ENCODE measurements at regions not wholly inside any gene's neighbourhood (a gene's known extent, or its start where the extent isn't known, plus 50 kb on each side); places are given as distances from the start of the nearest gene placed in this dataset.

DNA sequence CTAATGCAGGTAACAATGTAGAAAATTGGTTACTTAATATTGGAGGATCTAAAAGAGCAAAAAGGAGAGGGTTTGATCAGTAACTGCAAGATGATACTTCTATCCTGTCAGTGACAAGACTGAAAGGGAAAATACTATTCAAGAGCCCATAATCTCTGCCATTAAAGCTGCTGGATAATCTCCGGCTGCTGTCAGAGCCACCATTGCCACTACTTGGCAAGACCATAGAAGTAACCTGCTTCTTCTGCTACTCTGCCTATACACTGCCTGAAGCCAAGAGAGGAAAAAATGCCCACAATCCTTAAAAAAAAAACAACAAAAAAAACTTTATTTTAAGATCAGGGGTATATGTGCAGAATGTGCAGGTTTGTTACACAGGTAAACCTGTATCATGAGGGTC lies 386.5 kb upstream of the ID4 start:
- Histone ChIP-seq H3K4me2 (no peak overlapping the region), H3K27me3 (ENCODE audit: insufficient read depth) (no peaks in the 10 kb centered on the region), H3K79me2 (ENCODE audit: insufficient read depth) (no peaks in the 10 kb centered on the region), H2AFZ (ENCODE audit: low read depth) (no peak overlapping the region), H3F3A (replicated peaks; ENCODE audit: insufficient read depth) (no peaks in the 10 kb centered on the region), H3K27ac (ENCODE audit: low read depth in 2 of 2, low read length in 1 of 2) (no peak overlapping the region), H3K36me3 (replicated peaks in 1 of 2; ENCODE audit: control insufficient read depth in 1 of 2, insufficient read depth in 2 of 2, low read length in 1 of 2) (no peaks in the 10 kb centered on the region), H4K20me1 (ENCODE audit: insufficient read depth) (no peaks in the 10 kb centered on the region), H3K9me3 (no peaks in the 10 kb centered on the region), H3K4me3 (ENCODE audit: low read depth in 2 of 2, low read length in 1 of 2) (no peak overlapping the region), H3K4me1 (ENCODE audit: control insufficient read depth in 1 of 2, insufficient read depth in 2 of 2, low read depth in 1 of 2, low read length in 1 of 2) (no peaks in the 10 kb centered on the region), H3K9me2 (no peaks in the 10 kb centered on the region), H3K9ac (no peak overlapping the region)
- WGBS (ENCODE audit: low lambda C conversion rate), result 38% methylated on average over 1 of the region's 1 CpG
- CTCF ChIA-PET, result no interaction called here
- DNase-seq, result no peak
- POLR2A ChIA-PET, result no interaction called here
- no peak for TF ChIP-seq EP300 (IDR thresholded peaks at IDR 0.05; ENCODE audit: borderline replicate concordance in 1 of 2, low read depth in 1 of 2, low read length in 1 of 2)
- no peak for TF ChIP-seq PBX3 (IDR thresholded peaks at IDR 0.05)

GRCh38 chr6:19452495-19452894 lies 384.7 kb upstream of the ID4 start:
- Histone ChIP-seq H3K4me2 (no peak overlapping the region), H4K20me1 (ENCODE audit: insufficient read depth) (no peaks in the 10 kb centered on the region), H3K9ac (no peak overlapping the region), H3K27ac (ENCODE audit: low read depth in 2 of 2, low read length in 1 of 2) (no peak overlapping the region), H3K4me3 (ENCODE audit: low read depth in 2 of 2, low read length in 1 of 2) (no peak overlapping the region), H3K9me3 (no peaks in the 10 kb centered on the region), H2AFZ (ENCODE audit: low read depth) (no peak overlapping the region), H3K4me1 (ENCODE audit: control insufficient read depth in 1 of 2, insufficient read depth in 2 of 2, low read depth in 1 of 2, low read length in 1 of 2) (no peaks in the 10 kb centered on the region), H3K36me3 (replicated peaks in 1 of 2; ENCODE audit: control insufficient read depth in 1 of 2, insufficient read depth in 2 of 2, low read length in 1 of 2) (no peaks in the 10 kb centered on the region), H3F3A (replicated peaks; ENCODE audit: insufficient read depth) (no peaks in the 10 kb centered on the region), H3K27me3 (ENCODE audit: insufficient read depth) (no peaks in the 10 kb centered on the region), H3K9me2 (no peaks in the 10 kb centered on the region), H3K79me2 (ENCODE audit: insufficient read depth) (no peaks in the 10 kb centered on the region)
- no peak for DNase-seq
- CTCF ChIA-PET, result interaction anchor here (0.5 kb wide), 1 partner anchor 84 kb away, joined by 3 read pairs; no protein-coding TSS in a partner anchor
- TF ChIP-seq JUND (IDR thresholded peaks at IDR 0.05), result no peak
- TF ChIP-seq FOSL2 (IDR thresholded peaks at IDR 0.05; ENCODE audit: borderline replicate concordance, low read depth), result no peak
- POLR2A ChIA-PET, result no interaction called here
- 44% methylated on average over 1 of the region's 1 CpG for WGBS (ENCODE audit: low lambda C conversion rate)

GRCh38 chr6:19454001-19454720 lies 383.0 kb upstream of the ID4 start:
- H3K36me3 ChIP-seq (replicated peaks in 1 of 2; ENCODE audit: control insufficient read depth in 1 of 2, insufficient read depth in 2 of 2, low read length in 1 of 2), result no peaks in the 10 kb centered on the region
- H3K9ac ChIP-seq, result no peak overlapping the region
- no peak overlapping the region for H3K4me2 ChIP-seq
- H3K9me2 ChIP-seq, result no peaks in the 10 kb centered on the region
- no peaks in the 10 kb centered on the region for H3K9me3 ChIP-seq
- H3K4me3 ChIP-seq (ENCODE audit: low read depth in 2 of 2, low read length in 1 of 2), result no peak overlapping the region
- no peak for TF ChIP-seq PBX3 (IDR thresholded peaks at IDR 0.05)
- no peak for TF ChIP-seq JUND (IDR thresholded peaks at IDR 0.05)
- TF ChIP-seq SMC3 (IDR thresholded peaks at IDR 0.05; ENCODE audit: low read depth, low read length), result no peak
- TF ChIP-seq, protein P1, sequence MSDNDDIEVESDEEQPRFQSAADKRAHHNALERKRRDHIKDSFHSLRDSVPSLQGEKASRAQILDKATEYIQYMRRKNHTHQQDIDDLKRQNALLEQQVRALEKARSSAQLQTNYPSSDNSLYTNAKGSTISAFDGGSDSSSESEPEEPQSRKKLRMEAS (IDR thresholded peaks at IDR 0.05; ENCODE audit: low read depth), result no peak
- TF ChIP-seq, protein P2, sequence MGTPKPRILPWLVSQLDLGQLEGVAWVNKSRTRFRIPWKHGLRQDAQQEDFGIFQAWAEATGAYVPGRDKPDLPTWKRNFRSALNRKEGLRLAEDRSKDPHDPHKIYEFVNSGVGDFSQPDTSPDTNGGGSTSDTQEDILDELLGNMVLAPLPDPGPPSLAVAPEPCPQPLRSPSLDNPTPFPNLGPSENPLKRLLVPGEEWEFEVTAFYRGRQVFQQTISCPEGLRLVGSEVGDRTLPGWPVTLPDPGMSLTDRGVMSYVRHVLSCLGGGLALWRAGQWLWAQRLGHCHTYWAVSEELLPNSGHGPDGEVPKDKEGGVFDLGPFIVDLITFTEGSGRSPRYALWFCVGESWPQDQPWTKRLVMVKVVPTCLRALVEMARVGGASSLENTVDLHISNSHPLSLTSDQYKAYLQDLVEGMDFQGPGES (IDR thresholded peaks at IDR 0.05; ENCODE audit: low read depth, low read length), result no peak
- TF ChIP-seq TEAD4 (IDR thresholded peaks at IDR 0.05; ENCODE audit: borderline replicate concordance, insufficient read depth), result no peak
- TF ChIP-seq MEF2A (IDR thresholded peaks at IDR 0.05; ENCODE audit: borderline replicate concordance, low read depth), result no peak
- TF ChIP-seq, protein P3, sequence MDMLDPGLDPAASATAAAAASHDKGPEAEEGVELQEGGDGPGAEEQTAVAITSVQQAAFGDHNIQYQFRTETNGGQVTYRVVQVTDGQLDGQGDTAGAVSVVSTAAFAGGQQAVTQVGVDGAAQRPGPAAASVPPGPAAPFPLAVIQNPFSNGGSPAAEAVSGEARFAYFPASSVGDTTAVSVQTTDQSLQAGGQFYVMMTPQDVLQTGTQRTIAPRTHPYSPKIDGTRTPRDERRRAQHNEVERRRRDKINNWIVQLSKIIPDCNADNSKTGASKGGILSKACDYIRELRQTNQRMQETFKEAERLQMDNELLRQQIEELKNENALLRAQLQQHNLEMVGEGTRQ (IDR thresholded peaks at IDR 0.05; ENCODE audit: borderline replicate concordance, low read depth, low read length), result no peak
- no peak for TF ChIP-seq SIN3A (IDR thresholded peaks at IDR 0.05; ENCODE audit: borderline replicate concordance, low read depth, low read length)
- TF ChIP-seq TCF12 (IDR thresholded peaks at IDR 0.05), result no peak
- H4K20me1 ChIP-seq (ENCODE audit: insufficient read depth), result no peaks in the 10 kb centered on the region
- H3F3A ChIP-seq (replicated peaks; ENCODE audit: insufficient read depth), result no peaks in the 10 kb centered on the region
- WGBS (ENCODE audit: low lambda C conversion rate), result 14% methylated on average over 3 of the region's 3 CpGs
- H3K4me1 ChIP-seq (ENCODE audit: control insufficient read depth in 1 of 2, insufficient read depth in 2 of 2, low read depth in 1 of 2, low read length in 1 of 2), result no peaks in the 10 kb centered on the region
- ChIA-PET POLR2A (no interaction called here), CTCF (no interaction called here)
- H2AFZ ChIP-seq (ENCODE audit: low read depth), result no peak overlapping the region
- no peaks in the 10 kb centered on the region for H3K79me2 ChIP-seq (ENCODE audit: insufficient read depth)
- DNase-seq, result no peak
- H3K27me3 ChIP-seq (ENCODE audit: insufficient read depth), result no peaks in the 10 kb centered on the region
- no peak overlapping the region for H3K27ac ChIP-seq (ENCODE audit: low read depth in 2 of 2, low read length in 1 of 2)
